HEK293T (cell line): ENCODE measurements at regions not wholly inside any gene's neighbourhood (a gene's known extent, or its start where the extent isn't known, plus 50 kb on each side); places are given as distances from the start of the nearest gene placed in this dataset.

Source experiments
- CTCF ChIA-PET: fragments of 350-600 bp; formaldehyde crosslinking; extraction: SDS; loops from one replicate; lab custom pipeline; 2021; ENCODE audit warnings: antibody characterized with exemption, inconsistent platforms; lab: Yijun Ruan, JAX
- POLR2A ChIA-PET: fragments of 350-600 bp; formaldehyde crosslinking; extraction: SDS; loops from one replicate; lab custom pipeline; 2020; ENCODE audit warnings: antibody characterized with exemption, inconsistent platforms; lab: Yijun Ruan, JAX
- DNase-seq: peaks from one replicate; pipeline ENCODE4 v3.0.0; 2012; ENCODE audit warnings: mixed read lengths; ENCODE audit errors: extremely low spot score
- ARNT ChIP-seq: fragments of 450-650 bp; IDR thresholded peaks from 2 replicates; pipeline ENCODE4 v1.6.1; 2017; ENCODE audit warnings: mild to moderate bottlenecking
- BHLHE40 ChIP-seq: fragments of 450-650 bp; IDR thresholded peaks from 2 replicates; pipeline ENCODE4 v1.6.1; 2016; ENCODE audit warnings: mild to moderate bottlenecking, moderate library complexity, borderline replicate concordance
- CTBP1 ChIP-seq: fragments of 450-650 bp; IDR thresholded peaks from 2 replicates; pipeline ENCODE4 v1.6.1; 2016; ENCODE audit warnings: borderline replicate concordance
- ELF4 ChIP-seq: fragments of 450-650 bp; IDR thresholded peaks from 2 replicates; pipeline ENCODE4 v1.6.1; 2017; ENCODE audit warnings: antibody characterized with exemption
- FOXA1 ChIP-seq: fragments of 450-650 bp; IDR thresholded peaks from 2 replicates; pipeline ENCODE4 v1.6.1; 2016; ENCODE audit warnings: mild to moderate bottlenecking
- FOXK2 ChIP-seq: fragments of 450-650 bp; IDR thresholded peaks from 2 replicates; pipeline ENCODE4 v1.6.1; 2016; ENCODE audit warnings: mild to moderate bottlenecking
- FOXM1 ChIP-seq: fragments of 450-650 bp; IDR thresholded peaks from 2 replicates; pipeline ENCODE4 v1.6.1; 2017; ENCODE audit warnings: mild to moderate bottlenecking, borderline replicate concordance
- HDGF ChIP-seq: fragments of 450-650 bp; IDR thresholded peaks from 2 replicates; pipeline ENCODE4 v1.6.1; 2017; ENCODE audit warnings: antibody characterized with exemption, borderline replicate concordance
- L3MBTL2 ChIP-seq: fragments of 450-650 bp; conservative IDR thresholded peaks from 2 replicates; pipeline ENCODE4 v1.6.1; 2016; ENCODE audit warnings: mild to moderate bottlenecking
- LEF1 ChIP-seq: fragments of 450-650 bp; IDR thresholded peaks from 2 replicates; pipeline ENCODE4 v1.6.1; 2017; ENCODE audit warnings: mild to moderate bottlenecking, borderline replicate concordance
- NFRKB ChIP-seq: fragments of 450-650 bp; IDR thresholded peaks from 2 replicates; pipeline ENCODE4 v1.6.1; 2016; ENCODE audit warnings: mild to moderate bottlenecking, moderate library complexity
- SP1 ChIP-seq: fragments of 450-650 bp; IDR thresholded peaks from 2 replicates; pipeline ENCODE4 v1.6.1; 2017
- SUZ12 ChIP-seq: fragments of 450-650 bp; IDR thresholded peaks from 2 replicates; pipeline ENCODE4 v1.6.1; 2016; ENCODE audit warnings: mild to moderate bottlenecking
- TARDBP ChIP-seq: fragments of 450-650 bp; IDR thresholded peaks from 2 replicates; pipeline ENCODE4 v1.6.1; 2016
- ZNF384 ChIP-seq: fragments of 450-650 bp; IDR thresholded peaks from 2 replicates; pipeline ENCODE4 v1.6.1; 2016
- TF ChIP-seq, protein P1 (sequence below): fragments of 450-650 bp; IDR thresholded peaks from 2 replicates; pipeline ENCODE4 v1.6.1; 2016

DNA sequence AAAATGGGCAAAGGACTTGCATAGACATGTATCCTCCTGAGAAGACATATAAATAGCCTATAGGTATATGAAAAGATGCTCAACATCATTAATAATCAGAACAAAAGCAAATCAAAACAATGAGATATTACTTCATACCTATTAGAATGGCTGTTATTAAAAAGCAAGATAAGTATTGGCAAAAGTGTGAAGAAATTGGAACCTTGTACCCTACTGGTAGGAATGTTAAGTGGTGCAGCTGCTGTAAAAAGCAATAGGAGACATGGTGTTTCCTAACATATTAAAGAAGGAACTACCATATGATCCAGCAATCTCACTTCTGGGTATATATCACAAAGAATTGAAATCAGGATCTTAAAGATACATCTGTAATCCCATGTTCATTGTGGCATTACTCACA lies 69.8 kb upstream of the PRR16 start:
- ChIA-PET CTCF (no interaction called here), POLR2A (no interaction called here)
- no peak for TF ChIP-seq TARDBP
- no peak for TF ChIP-seq FOXK2
- TF ChIP-seq ARNT, result no peak
- no peak for TF ChIP-seq SP1
- DNase-seq, result no peak

DNA sequence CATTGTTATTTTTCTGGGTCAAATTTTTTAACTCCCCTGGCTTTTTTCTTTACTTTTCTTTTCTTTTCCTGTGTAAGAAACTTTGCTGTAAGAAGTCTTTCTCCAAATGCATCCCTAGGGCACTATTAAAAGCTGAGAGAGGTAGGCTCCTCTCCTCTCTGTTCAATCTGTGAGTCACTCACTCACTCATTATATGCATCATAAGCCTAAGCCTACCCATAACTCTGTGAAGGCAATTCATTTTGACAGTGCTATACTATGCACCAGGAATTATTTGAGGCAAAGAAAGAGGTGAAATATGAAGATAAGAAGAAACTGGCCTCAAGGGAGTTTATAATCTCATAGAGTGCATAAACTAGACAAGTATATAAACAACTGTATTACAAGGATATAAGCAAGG lies 67.9 kb upstream of the PRR16 start:
- ChIA-PET CTCF (no interaction called here), POLR2A (no interaction called here)
- TF ChIP-seq BHLHE40 (no peak), ELF4 (no peak), CTBP1 (no peak)
- DNase-seq, result no peak

DNA sequence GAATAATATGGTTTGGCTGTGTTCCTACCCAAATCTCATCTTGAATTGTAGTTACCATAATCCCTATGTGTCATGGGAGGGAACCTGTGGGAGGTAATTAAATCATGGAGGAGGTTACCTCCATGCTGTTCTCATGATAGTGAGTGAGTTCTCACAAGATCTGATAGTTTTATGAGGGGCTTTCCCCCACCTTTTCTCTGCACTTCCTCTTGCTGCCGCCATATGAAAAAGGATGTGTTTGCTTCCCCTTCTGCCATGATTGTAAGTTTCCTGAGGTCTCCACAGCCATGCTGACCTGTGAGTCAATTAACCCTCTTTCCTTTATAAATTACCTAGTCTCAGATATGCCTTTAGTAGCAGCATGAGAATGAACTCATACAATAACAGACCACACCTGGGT lies 63.7 kb upstream of the PRR16 start:
- no peak for DNase-seq
- ChIA-PET POLR2A (no interaction called here), CTCF (no interaction called here)
- TF ChIP-seq NFRKB (no peak), CTBP1 (no peak), TARDBP (no peak)

DNA sequence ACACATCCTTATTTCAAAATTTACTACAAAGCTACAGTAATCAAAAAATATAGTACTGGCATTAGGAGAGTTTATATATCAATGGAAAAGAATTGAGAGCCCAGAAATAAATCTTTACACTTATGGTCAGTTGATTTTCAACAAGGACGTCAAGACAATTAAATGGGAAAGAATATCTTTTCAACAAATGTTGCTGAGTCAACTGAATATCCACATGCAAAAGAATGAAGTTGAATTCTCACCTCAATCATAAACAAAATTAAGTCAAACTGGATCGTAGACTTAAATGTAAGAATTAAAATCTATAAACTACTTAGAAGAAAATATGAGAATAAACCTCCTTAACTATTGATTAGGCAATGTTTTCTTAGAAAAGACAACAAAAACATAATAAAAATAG lies 61.5 kb upstream of the PRR16 start:
- CTCF ChIA-PET, result no interaction called here
- no peak for DNase-seq
- POLR2A ChIA-PET, result no interaction called here

DNA sequence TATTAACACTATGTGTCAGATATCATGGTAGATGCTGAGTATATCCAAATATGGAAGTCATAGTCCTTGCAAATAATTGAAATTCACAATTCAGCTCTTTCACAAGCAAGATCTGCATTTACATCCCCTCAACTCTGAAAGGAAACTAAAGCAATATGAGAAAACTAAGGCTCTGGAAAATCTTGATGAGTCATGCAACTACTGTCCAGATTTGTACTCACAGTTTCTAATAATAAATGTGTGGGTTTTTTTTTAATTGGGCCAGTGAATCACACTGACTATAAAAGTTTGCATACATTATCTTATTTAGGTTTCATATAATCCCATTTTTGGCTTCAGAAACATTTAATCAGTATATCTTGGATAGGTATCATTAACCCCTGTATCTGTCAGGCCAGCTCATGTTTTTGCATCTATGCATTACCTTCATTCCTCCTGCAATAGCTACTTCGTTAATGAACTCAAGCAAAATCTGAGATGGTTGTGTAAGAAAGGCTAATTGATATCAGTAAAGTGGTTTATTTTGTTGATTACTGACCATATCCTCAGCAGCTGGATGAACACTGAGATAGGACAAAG lies 58.7 kb upstream of the PRR16 start:
- DNase-seq, result no peak
- TF ChIP-seq FOXM1 (no peak), SUZ12 (no peak), CTBP1 (no peak), ZNF384 (no peak), SP1 (no peak), LEF1 (no peak), TARDBP (no peak), FOXK2 (no peak), FOXA1 (no peak), HDGF (no peak), ARNT (no peak), NFRKB (no peak)
- TF ChIP-seq, protein P1, sequence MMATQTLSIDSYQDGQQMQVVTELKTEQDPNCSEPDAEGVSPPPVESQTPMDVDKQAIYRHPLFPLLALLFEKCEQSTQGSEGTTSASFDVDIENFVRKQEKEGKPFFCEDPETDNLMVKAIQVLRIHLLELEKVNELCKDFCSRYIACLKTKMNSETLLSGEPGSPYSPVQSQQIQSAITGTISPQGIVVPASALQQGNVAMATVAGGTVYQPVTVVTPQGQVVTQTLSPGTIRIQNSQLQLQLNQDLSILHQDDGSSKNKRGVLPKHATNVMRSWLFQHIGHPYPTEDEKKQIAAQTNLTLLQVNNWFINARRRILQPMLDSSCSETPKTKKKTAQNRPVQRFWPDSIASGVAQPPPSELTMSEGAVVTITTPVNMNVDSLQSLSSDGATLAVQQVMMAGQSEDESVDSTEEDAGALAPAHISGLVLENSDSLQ, result no peak
- CTCF ChIA-PET, result interaction anchor here (0.6 kb wide), 1 partner anchor 1017 kb away, joined by 3 read pairs; no protein-coding TSS in a partner anchor
- POLR2A ChIA-PET, result no interaction called here

More for the DNA sequence above, 61.5 kb upstream of the PRR16 start:
- TF ChIP-seq ZNF384 (no peak), HDGF (no peak), LEF1 (no peak), SP1 (no peak)

DNA sequence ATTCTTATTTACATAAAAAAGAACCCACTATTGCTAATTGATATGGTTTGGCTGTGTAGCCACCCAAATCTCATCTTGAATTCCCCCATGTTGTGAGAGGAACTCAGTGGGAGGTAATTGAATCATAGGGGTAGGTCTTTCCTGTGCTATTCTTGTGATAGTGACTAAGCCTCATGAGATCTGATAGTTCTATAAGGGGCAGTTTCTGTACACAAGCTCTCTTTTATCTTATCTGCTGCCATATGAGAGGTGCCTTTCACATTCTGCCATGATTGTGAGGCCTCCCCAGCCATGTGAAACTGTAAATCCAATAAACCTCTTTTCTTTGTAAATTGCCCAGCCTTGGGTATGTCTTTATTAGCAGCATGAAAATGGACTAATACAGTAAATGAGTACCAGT lies 58.2 kb upstream of the PRR16 start:
- ChIA-PET POLR2A (no interaction called here), CTCF (interaction anchor here (0.6 kb wide), 1 partner anchor 1018 kb away, joined by 3 read pairs; no protein-coding TSS in a partner anchor)
- DNase-seq, result no peak
- TF ChIP-seq FOXA1 (no peak), SUZ12 (no peak), BHLHE40 (no peak), CTBP1 (no peak), ZNF384 (no peak), FOXK2 (no peak), FOXM1 (no peak), NFRKB (no peak), ELF4 (no peak), TARDBP (no peak), L3MBTL2 (no peak), HDGF (no peak), LEF1 (no peak), ARNT (no peak), SP1 (no peak)
- TF ChIP-seq, protein P1, result no peak

DNA sequence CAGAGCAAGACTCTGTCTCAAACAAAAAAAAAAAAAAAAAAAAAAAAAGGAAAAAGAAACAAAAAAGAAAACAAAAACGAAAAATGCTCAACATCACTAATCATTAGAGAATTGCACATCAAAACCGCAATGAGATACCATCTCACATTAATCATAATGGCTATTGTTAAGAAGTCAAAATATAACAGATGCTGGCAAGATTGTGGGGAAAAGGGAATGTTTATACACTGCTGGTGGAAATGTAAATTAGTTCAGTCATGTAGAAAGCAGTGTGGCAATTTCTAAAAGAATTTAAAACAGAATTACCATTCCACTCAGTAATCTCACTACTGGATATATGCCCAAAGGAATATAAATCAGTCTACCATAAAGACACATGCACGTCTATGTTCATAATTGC lies 50.4 kb upstream of the PRR16 start:
- ChIA-PET POLR2A (no interaction called here), CTCF (no interaction called here)
- no peak for DNase-seq
- TF ChIP-seq CTBP1, result no peak
